A204.1 (cell line): ENCODE measurements at regions not wholly inside any gene's neighbourhood (a gene's known extent, or its start where the extent isn't known, plus 50 kb on each side); places are given as distances from the start of the nearest gene placed in this dataset.

ENCODE experiments used
- FAIRE-seq: peaks from 2 replicates; lab custom pipeline; 2012; peaks lifted over from hg19 to GRCh38; lab: Jason Lieb, UNC

DNA sequence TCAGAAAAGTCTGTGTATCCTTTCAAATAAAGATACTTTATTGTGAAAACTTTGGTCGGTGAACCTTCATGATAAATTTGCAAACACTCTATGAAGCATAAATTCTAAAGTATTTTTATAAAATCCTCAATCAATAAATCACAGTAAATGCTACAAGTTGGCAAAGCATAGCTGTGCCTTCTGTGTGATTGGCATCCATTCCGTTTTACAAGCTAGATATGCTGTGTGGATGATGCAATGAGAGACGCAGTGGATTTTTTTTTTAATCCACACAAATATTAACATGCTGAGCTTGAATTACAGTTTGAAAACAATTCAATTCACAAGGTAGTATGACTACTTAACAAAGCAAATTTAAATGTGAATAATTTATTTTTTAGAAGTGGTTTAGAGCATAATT is 937.2 kb downstream of the ZPLD1 start:
- FAIRE-seq = no peak

DNA sequence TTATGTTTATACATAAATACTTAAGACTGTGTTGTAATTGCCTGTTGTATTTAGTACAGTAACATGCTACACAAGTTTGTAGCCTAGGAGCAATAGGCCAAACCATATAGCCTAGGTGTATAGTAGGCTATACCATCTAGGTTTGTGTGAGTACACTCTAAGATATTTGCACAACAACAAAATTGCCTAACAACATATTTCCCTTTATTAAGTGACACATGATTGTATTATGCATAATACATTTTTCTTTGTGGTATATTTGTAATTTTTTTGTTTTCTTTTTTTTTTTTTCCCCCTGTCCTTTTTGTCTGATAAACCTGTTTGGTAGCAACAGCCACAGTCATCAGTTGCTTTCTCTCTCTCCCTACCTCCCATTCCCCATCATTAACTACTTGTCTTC is 945.6 kb downstream of the ZPLD1 start:
- FAIRE-seq = no peak

- no peak for FAIRE-seq
Observed at GRCh38 chr3:103381296-103382079, 946.7 kb downstream of the ZPLD1 start.

DNA sequence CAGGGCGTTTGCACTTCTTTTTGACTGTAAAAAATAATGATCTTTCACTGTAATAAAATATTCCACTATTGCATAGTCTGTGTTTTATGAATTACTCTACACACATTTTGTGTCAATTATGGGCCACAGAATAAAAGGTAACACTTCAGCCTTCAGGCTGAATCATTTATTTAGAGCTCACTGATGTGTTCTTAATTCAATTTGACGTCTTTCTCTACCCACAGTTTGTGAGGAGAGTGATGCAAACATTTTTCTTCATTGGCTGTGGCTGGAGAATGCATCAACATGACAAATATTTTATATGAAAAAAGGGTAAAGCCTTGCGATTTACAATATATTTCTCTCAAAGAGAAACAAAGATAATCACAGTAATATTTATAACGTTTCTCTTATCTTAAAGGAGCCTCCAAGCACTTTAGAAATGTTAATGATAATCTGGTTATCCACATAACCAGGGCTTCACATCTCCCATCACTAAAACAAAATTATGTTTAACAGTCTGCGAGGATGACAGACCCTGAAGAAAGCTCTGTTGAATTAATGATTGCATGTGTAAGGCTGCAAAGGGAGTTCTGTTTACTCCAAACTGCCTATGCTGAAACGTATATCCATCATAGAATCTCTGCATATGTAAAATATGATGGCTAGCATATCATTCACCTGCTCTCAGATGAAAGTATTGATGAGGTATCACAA is 951.3 kb downstream of the ZPLD1 start:
- no peak for FAIRE-seq

GRCh38 chr3:103388214-103388613 is 953.4 kb downstream of the ZPLD1 start:
- FAIRE-seq = no peak

- no peak for FAIRE-seq
Observed at GRCh38 chr3:103389356-103389755, 954.5 kb downstream of the ZPLD1 start.

- peak; percentile 60 for FAIRE-seq
Observed at GRCh38 chr3:103393395-103394186, 958.8 kb downstream of the ZPLD1 start.

DNA sequence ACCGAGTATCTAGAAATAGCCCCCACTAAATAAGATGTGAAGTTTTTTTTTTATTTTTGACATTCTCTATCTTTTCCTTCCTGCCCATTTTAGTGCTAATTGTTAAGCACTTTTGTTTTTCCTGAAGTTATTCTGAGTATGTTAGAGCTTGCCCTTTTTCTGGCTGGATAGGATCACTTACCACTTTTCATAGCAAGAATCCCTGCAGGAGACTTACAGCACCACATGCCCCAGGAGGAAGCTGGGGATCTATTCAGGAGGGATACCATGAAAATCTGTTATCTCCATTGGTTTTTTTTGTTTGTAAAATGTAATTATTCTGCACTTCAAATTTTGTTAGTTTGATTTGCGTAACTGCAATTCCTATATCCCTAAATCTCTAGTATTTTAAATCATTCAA is 968.4 kb downstream of the ZPLD1 start:
- FAIRE-seq = no peak

DNA sequence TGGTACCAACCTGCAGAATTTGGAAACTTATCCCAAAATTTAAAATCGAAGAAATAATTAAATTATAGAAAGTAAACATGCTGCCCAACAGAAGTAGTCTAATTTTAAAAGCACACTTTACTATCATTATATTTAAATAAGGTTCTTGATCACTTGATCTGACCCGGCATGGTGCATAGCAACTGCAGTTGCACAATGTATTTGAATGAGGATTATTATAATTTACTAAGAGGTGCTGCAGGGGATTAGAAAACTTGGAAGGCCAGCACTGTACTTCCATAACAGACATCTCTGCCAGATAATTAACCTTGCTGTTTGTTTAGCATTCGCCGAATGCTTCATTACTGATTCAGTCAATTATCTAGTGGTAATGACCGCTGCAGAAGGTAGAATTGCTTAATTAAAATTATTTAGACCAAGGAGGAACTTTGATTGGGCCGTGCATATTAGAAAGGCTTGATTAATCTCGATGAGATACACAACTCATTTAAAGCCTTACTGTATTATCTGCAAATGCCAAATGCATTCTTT is 971.6 kb downstream of the ZPLD1 start:
- no peak for FAIRE-seq

GRCh38 chr3:103410231-103410630 is 975.4 kb downstream of the ZPLD1 start:
- FAIRE-seq = no peak

- no peak for FAIRE-seq
Observed at GRCh38 chr3:103421460-103421859, 986.6 kb downstream of the ZPLD1 start.

- no peak for FAIRE-seq
Observed at GRCh38 chr3:103437883-103438282, 1003.1 kb downstream of the ZPLD1 start.

GRCh38 chr3:103440539-103441203 is 1005.9 kb downstream of the ZPLD1 start:
- FAIRE-seq = no peak

DNA sequence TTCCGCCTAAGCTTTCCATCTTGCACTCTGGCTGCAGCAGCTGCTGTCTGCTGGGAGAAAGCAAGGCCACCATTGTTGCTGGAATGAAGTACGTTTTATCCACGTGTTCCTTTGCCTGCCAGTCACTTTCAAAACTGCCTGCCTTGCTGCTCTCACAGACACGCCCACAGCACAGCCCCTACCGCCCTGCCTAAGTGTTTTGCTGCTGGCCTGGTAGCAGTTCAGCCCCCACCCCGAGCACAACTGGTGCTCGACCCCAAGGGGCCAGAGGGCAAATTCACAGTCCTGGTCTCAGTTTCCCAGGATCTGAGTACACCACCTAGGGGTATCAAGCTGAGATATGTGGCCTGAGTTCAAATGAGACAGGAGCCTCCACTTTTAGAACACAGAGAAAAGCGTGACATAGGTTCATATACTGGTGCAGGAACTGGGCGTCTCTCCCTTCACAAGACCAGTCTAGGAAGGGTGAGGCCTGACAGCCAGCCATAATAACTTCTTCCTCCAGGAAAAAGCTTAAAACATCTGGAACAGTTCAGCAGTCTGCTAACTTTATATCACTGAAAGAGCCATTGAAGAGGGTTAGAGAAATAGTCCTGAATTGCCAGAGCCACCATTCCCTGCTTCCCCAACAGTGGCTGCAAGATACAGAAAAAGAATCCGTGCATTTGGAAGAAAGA is 1012.3 kb downstream of the ZPLD1 start:
- no peak for FAIRE-seq

DNA sequence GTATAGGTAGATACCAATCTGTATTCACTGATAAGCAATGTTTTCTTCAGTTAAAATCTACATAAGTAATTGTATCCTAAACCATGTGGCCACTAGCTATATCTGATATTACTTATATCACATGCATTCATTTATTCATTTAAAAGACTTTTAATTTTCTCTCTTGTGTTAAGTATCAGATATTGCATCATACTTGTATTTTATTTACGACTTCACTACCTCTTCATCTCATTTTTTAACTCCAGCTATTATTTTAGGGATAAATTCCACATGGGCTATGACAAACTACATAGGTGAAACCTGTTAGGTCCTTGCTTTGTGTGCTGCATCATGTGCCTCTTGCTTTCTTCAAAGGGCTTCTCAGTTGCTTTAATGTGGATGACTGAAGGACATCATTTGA is 1018.3 kb downstream of the ZPLD1 start:
- no peak for FAIRE-seq

DNA sequence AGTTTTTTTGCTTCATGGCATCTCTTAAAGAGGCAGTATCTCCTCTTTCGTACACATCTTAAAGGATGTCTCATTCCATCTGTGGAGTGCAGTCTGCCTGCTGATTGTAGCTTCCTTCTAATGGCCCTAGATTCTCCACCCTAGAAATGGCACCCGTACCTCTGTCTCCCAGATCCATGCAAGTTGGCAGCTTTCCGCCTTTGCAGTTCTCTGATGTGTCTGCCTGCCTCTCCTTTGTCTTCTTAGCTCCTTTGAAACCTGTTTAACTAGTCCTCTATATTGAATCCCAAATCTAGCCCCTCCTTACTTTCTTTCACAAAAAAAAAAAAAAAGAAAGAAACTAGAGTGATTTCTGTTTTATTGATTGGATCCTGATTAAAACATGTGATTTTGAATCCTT is 1025.0 kb downstream of the ZPLD1 start:
- no peak for FAIRE-seq

GRCh38 chr3:103470498-103470897 is 1035.7 kb downstream of the ZPLD1 start:
- FAIRE-seq = no peak

- FAIRE-seq = no peak
Observed at GRCh38 chr3:103494011-103494410, 1059.2 kb downstream of the ZPLD1 start.

DNA sequence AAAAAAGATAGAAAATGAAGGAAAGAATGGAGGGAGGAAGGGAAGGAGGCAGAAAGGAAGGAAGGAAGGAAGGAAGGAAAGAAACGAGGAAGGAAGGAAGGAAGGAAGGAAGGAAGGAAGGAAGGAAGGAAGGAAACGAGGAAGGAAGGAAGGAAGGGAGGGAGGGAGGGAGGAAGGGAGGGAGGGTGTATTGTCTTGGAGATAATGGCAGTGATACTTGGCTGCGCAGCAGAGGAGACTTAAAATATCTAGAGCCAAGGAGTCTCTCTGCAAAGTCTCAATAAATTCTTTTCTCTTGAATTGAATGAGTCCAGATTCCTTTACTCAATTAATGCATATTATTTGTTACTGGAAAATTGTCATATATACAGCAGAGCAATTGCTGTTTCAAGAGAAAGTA is 1059.7 kb downstream of the ZPLD1 start:
- FAIRE-seq = no peak

- no peak for FAIRE-seq
Observed at GRCh38 chr3:103495186-103495585, 1060.4 kb downstream of the ZPLD1 start.

DNA sequence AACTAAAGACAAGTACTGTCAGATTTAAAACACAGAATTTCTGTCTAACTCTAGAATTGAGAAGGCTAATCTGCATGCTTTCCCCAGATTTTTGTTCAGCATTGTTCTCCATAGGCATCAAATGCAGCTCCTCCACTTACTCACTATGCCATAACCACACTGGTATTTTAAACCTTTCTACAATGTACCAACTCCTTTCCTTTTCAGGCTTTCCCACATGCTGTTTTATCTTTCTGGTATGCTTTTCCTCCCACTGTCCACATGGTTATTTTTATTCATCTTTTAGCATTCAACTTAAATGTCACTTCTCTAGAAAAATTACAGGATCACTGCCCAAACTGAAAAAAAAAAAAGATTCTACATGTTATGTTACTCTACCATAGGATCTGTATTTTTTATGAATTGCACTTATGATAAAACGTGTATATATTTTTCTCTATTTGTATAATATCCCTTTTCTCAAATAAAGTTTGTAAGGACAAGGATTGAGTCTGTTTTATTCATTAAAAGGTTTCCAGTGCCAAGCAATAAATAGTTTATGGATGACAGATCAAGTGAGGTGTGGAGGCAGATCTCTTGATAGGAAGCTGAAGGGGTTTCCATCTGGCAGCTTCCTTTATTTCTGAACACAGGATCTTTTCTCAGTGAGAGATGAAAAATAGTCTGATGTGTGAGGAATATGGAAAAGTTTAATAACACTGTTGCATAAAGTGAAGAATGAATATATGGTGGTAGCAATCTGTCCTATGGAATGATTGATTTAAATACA is 1064.5 kb downstream of the ZPLD1 start:
- FAIRE-seq = no peak
